GM23338 (cell line): ENCODE measurements at regions not wholly inside any gene's neighbourhood (a gene's known extent, or its start where the extent isn't known, plus 50 kb on each side); places are given as distances from the start of the nearest gene placed in this dataset.

Experiments used
- ATAC-seq: fragments of 200-7000 bp; cut with Tn5 transposase; 3 replicates; pipeline ENCODE4 v1.9.1; 2020
- DNase-seq: peaks from one replicate; pipeline ENCODE4 v3.0.0-alpha.2; 2015; ENCODE audit warnings: low spot score
- H2AFZ ChIP-seq: fragments of 200-600 bp; sonication (generic); 2 replicates; pipeline ENCODE4 v1.8.0; 2016; ENCODE audit warnings: antibody characterized with exemption, mild to moderate bottlenecking, moderate library complexity
- H3F3A ChIP-seq: fragments of 200-600 bp; sonication (generic); replicated peaks from 2 replicates; pipeline ENCODE4 v1.8.0; 2017; ENCODE audit warnings: antibody characterized with exemption, mixed run types, low read depth
- H3K27ac ChIP-seq: fragments of 200-600 bp; sonication (generic); 2 replicates; pipeline ENCODE4 v1.6.1; 2016; ENCODE audit warnings: low read depth
- H3K27me3 ChIP-seq: fragments of 200-600 bp; sonication (generic); 2 replicates; pipeline ENCODE4 v1.8.0; 2016; ENCODE audit warnings: mild to moderate bottlenecking, mixed run types, moderate library complexity; ENCODE audit not compliant: insufficient read depth
- H3K36me3 ChIP-seq: fragments of 200-600 bp; sonication (generic); 2 replicates; pipeline ENCODE4 v1.8.0; 2016; ENCODE audit warnings: mild to moderate bottlenecking; ENCODE audit not compliant: insufficient read depth
- H3K4me1 ChIP-seq: fragments of 200-600 bp; sonication (generic); 2 replicates; pipeline ENCODE4 v1.8.0; 2016; ENCODE audit warnings: mild to moderate bottlenecking, moderate library complexity; ENCODE audit not compliant: insufficient read depth
- H3K4me2 ChIP-seq: fragments of 200-600 bp; sonication (generic); 2 replicates; pipeline ENCODE4 v1.7.1; 2017; ENCODE audit warnings: mixed run types
- H3K4me3 ChIP-seq: fragments of 200-600 bp; sonication (generic); 2 replicates; pipeline ENCODE4 v1.6.1; 2016; ENCODE audit warnings: mixed run types
- H3K79me2 ChIP-seq: fragments of 200-600 bp; sonication (generic); replicated peaks from 2 replicates; pipeline ENCODE4 v1.8.0; 2017; ENCODE audit warnings: mild to moderate bottlenecking; ENCODE audit not compliant: insufficient read depth
- H3K9me2 ChIP-seq: fragments of 200-600 bp; sonication (generic); 2 replicates; pipeline ENCODE4 v1.8.0; 2017; ENCODE audit not compliant: insufficient read depth
- H4K20me1 ChIP-seq: fragments of 200-600 bp; sonication (generic); replicated peaks from 2 replicates; pipeline ENCODE4 v1.8.0; 2017; ENCODE audit warnings: mild to moderate bottlenecking; ENCODE audit not compliant: insufficient read depth
- H3K27ac Mint-ChIP-seq: 2 replicates; pipeline ENCODE4 v1.8.0; 2020; ENCODE audit warnings: inconsistent platforms, mild to moderate bottlenecking, moderate library complexity, mixed read lengths
- H3K27me3 Mint-ChIP-seq: 3 replicates; pipeline ENCODE4 v1.8.0; 2022; ENCODE audit warnings: low read depth, mild to moderate bottlenecking, moderate library complexity, mixed read lengths, inconsistent platforms; ENCODE audit not compliant: insufficient read depth, poor library complexity
- H3K36me3 Mint-ChIP-seq: 3 replicates; pipeline ENCODE4 v1.8.0; 2021; ENCODE audit warnings: low read depth, mild to moderate bottlenecking, inconsistent platforms, moderate library complexity, mixed read lengths
- H3K4me1 Mint-ChIP-seq: 3 replicates; pipeline ENCODE4 v1.8.0; 2020; ENCODE audit warnings: mild to moderate bottlenecking, inconsistent platforms, mixed read lengths
- H3K4me3 Mint-ChIP-seq: 3 replicates; pipeline ENCODE4 v1.8.0; 2021; ENCODE audit warnings: moderate library complexity, mild to moderate bottlenecking, inconsistent platforms, mixed read lengths
- H3K9me3 Mint-ChIP-seq: 3 replicates; pipeline ENCODE4 v1.8.0; 2020; ENCODE audit warnings: moderate library complexity, mild to moderate bottlenecking, inconsistent platforms, mixed read lengths
- CREB1 ChIP-seq: fragments of 250-450 bp; sonication (Bioruptor Pico); IDR thresholded peaks from 2 replicates; pipeline ENCODE4 v1.5.0; 2020; ENCODE audit warnings: low read depth, mild to moderate bottlenecking, moderate library complexity
- CTCF ChIP-seq, 2 experiments: fragments of 200-600 bp in 1 of 2; sonication (generic) in 1 of 2; conservative IDR thresholded peaks; 2 replicates each; pipeline versions ENCODE4 v1.5.1 to v1.6.1; 2016 to 2017; ENCODE audit warnings: antibody characterized with exemption in 2 of 2, low read depth in 2 of 2, mild to moderate bottlenecking in 2 of 2, moderate library complexity in 1 of 2
- ETS1 ChIP-seq: IDR thresholded peaks from 2 replicates; pipeline ENCODE4 v1.6.1; 2016; ENCODE audit warnings: antibody characterized with exemption
- EZH2 ChIP-seq: fragments of 200-600 bp; sonication (generic); IDR thresholded peaks from one replicate; pipeline ENCODE4 v1.8.0; 2017; ENCODE audit warnings: antibody characterized with exemption, mild to moderate bottlenecking, low read depth; ENCODE audit not compliant: unreplicated experiment
- EZH2phosphoT487 ChIP-seq: fragments of 200-600 bp; sonication (generic); IDR thresholded peaks from one replicate; pipeline ENCODE4 v1.8.1; 2018; ENCODE audit warnings: antibody characterized with exemption; ENCODE audit not compliant: unreplicated experiment
- JUNB ChIP-seq: IDR thresholded peaks from one replicate; pipeline ENCODE4 v1.6.1; 2016; ENCODE audit warnings: antibody characterized with exemption; ENCODE audit not compliant: unreplicated experiment
- NANOG ChIP-seq: IDR thresholded peaks from 2 replicates; pipeline ENCODE4 v1.6.1; 2016; ENCODE audit warnings: antibody characterized with exemption, borderline replicate concordance
- POLR2AphosphoS5 ChIP-seq: IDR thresholded peaks from 2 replicates; pipeline ENCODE4 v1.6.1; 2016; ENCODE audit warnings: antibody characterized with exemption, low read depth
- STAT1 ChIP-seq: IDR thresholded peaks from one replicate; pipeline ENCODE4 v1.6.1; 2016; ENCODE audit warnings: antibody characterized with exemption; ENCODE audit not compliant: unreplicated experiment
- ZNF114 ChIP-seq: fragments of 250-450 bp; sonication (Bioruptor Pico); IDR thresholded peaks from 2 replicates; pipeline ENCODE4 v1.5.0; 2020; ENCODE audit warnings: mild to moderate bottlenecking, moderate library complexity
- ZNF331 ChIP-seq: fragments of 250-450 bp; sonication (Bioruptor Pico); IDR thresholded peaks from 2 replicates; pipeline ENCODE4 v1.5.0; 2020; ENCODE audit warnings: low read depth, mild to moderate bottlenecking, moderate library complexity
- ZNF462 ChIP-seq: fragments of 250-450 bp; sonication (Bioruptor Pico); IDR thresholded peaks from 2 replicates; pipeline ENCODE4 v1.5.0; 2020; ENCODE audit warnings: mild to moderate bottlenecking, moderate library complexity
- TF ChIP-seq, protein P1 (sequence below): IDR thresholded peaks from one replicate; pipeline ENCODE4 v1.6.1; 2018; ENCODE audit warnings: antibody characterized with exemption; ENCODE audit not compliant: unreplicated experiment

DNA sequence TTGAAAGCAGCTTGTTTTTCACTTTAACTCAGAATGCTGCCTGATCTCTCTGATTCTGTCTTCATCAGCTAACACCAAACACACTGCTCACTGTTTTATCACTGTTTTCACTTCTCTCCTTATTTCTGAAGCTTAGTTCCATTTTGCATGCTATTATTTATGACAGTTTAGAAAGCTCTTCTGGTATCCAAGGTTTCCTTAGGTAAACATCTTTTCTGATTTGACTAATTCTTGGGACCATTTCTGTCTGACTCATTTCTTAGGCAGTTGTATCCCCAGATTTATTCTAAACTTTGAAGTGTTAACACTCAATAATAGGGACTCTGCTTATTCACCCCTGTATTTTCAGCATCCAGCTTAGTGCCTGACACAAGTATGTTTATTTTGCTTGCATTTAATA lies 167.7 kb downstream of the BCHE start:
- Mint-ChIP-seq H3K4me1 (no peaks in the 10 kb centered on the region), H3K36me3 (peaks cover under 1% of the 10 kb centered on the region; the same call in 2 of the 3 replicates), H3K4me3 (no peak overlapping the region), H3K27me3 (peaks cover 2% of the 10 kb centered on the region), H3K9me3 (peaks cover 4% of the 10 kb centered on the region), H3K27ac (no peak overlapping the region)
- Histone ChIP-seq H3K36me3 (no peaks in the 10 kb centered on the region), H3K27me3 (no peaks in the 10 kb centered on the region), H3K4me2 (no peak overlapping the region), H3K4me1 (no peaks in the 10 kb centered on the region), H2AFZ (no peak overlapping the region), H3K27ac (no peak overlapping the region), H3K79me2 (no peaks in the 10 kb centered on the region), H4K20me1 (no peaks in the 10 kb centered on the region), H3K4me3 (no peak overlapping the region), H3F3A (no peaks in the 10 kb centered on the region), H3K9me2 (no peaks in the 10 kb centered on the region)
- ATAC-seq, result no peak
- DNase-seq, result no peak
- TF ChIP-seq EZH2phosphoT487 (no peak), ETS1 (no peak), EZH2 (no peak), CTCF (conservative IDR thresholded peaks at IDR 0.05; ENCODE audit: low read depth in 2 of 2) (no peak), JUNB (no peak), ZNF462 (CRISPR knock-in tag) (no peak), NANOG (no peak), CREB1 (no peak), POLR2AphosphoS5 (no peak), ZNF114 (CRISPR knock-in tag) (no peak), ZNF331 (CRISPR knock-in tag) (no peak), STAT1 (no peak)
- TF ChIP-seq, protein P1, sequence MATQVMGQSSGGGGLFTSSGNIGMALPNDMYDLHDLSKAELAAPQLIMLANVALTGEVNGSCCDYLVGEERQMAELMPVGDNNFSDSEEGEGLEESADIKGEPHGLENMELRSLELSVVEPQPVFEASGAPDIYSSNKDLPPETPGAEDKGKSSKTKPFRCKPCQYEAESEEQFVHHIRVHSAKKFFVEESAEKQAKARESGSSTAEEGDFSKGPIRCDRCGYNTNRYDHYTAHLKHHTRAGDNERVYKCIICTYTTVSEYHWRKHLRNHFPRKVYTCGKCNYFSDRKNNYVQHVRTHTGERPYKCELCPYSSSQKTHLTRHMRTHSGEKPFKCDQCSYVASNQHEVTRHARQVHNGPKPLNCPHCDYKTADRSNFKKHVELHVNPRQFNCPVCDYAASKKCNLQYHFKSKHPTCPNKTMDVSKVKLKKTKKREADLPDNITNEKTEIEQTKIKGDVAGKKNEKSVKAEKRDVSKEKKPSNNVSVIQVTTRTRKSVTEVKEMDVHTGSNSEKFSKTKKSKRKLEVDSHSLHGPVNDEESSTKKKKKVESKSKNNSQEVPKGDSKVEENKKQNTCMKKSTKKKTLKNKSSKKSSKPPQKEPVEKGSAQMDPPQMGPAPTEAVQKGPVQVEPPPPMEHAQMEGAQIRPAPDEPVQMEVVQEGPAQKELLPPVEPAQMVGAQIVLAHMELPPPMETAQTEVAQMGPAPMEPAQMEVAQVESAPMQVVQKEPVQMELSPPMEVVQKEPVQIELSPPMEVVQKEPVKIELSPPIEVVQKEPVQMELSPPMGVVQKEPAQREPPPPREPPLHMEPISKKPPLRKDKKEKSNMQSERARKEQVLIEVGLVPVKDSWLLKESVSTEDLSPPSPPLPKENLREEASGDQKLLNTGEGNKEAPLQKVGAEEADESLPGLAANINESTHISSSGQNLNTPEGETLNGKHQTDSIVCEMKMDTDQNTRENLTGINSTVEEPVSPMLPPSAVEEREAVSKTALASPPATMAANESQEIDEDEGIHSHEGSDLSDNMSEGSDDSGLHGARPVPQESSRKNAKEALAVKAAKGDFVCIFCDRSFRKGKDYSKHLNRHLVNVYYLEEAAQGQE, result no peak
